K562 (cell line): ENCODE measurements at regions not wholly inside any gene's neighbourhood (a gene's known extent, or its start where the extent isn't known, plus 50 kb on each side); places are given as distances from the start of the nearest gene placed in this dataset.

ENCODE experiments used
- CHCHD3 ChIP-seq: fragments of 250-450 bp; sonication (Bioruptor Pico); IDR thresholded peaks from 2 replicates; pipeline ENCODE4 v2.1.2; 2022; ENCODE audit warnings: mild to moderate bottlenecking
- E2F1 ChIP-seq: sonication (generic); formaldehyde crosslinking; IDR thresholded peaks from 2 replicates; pipeline ENCODE4 v1.8.1; 2023; ENCODE audit warnings: mild to moderate bottlenecking, missing genetic modification reagents, moderate library complexity
- HDAC1 ChIP-seq, 2 experiments: fragments of 450-650 bp; IDR thresholded peaks; 2 replicates each; pipeline ENCODE4 v1.6.1; 2016 to 2017; ENCODE audit warnings: inconsistent platforms in 1 of 2, mild to moderate bottlenecking in 1 of 2, moderate library complexity in 1 of 2
- ZKSCAN1 ChIP-seq: fragments of 150-350 bp; IDR thresholded peaks from 2 replicates; pipeline ENCODE4 v1.6.1; 2016; ENCODE audit warnings: low read depth, low read length

GRCh38 chr16:86046667-86047270 lies 147.8 kb downstream of the IRF8 start:
- TF ChIP-seq CHCHD3 (CRISPR knock-in tag) = no peak
- no peak for TF ChIP-seq E2F1 (CRISPR knock-in tag)
- no peak for TF ChIP-seq HDAC1 (IDR thresholded peaks at IDR 0.05)
- no peak for TF ChIP-seq ZKSCAN1
